Germinal center (tissue), 1 donor: ENCODE measurements at regions not wholly inside any gene's neighbourhood (a gene's known extent, or its start where the extent isn't known, plus 50 kb on each side); places are given as distances from the start of the nearest gene placed in this dataset.
"Not testable (repeated sequence)": the region's sequence is repeated elsewhere in the genome, so short reads cannot be mapped to it uniquely, and the experiment has no call there.

Source experiments
- DNase-seq: peaks from one replicate; pipeline ENCODE4 v3.0.0; 2012; ENCODE audit warnings: mixed read lengths, low spot score

- no peak for DNase-seq
These were observed 596.5 kb upstream of the KLF12 start for GRCh38 chr13:74730556-74731331.

GRCh38 chr13:74726206-74726605 lies 592.0 kb upstream of the KLF12 start:
- DNase-seq = no peak

- DNase-seq = not testable (repeated sequence)
These were observed 584.1 kb upstream of the KLF12 start for GRCh38 chr13:74718232-74718842.

- DNase-seq = no peak
These were observed 581.5 kb upstream of the KLF12 start for GRCh38 chr13:74715718-74716117.

GRCh38 chr13:74710006-74710405 lies 575.8 kb upstream of the KLF12 start:
- no peak for DNase-seq

GRCh38 chr13:74709226-74709625 lies 575.0 kb upstream of the KLF12 start:
- DNase-seq = no peak

- no peak for DNase-seq
These were observed 574.4 kb upstream of the KLF12 start for GRCh38 chr13:74708629-74709028.

- no peak for DNase-seq
These were observed 573.1 kb upstream of the KLF12 start for GRCh38 chr13:74707291-74707690.

- DNase-seq = no peak
These were observed 572.6 kb upstream of the KLF12 start for GRCh38 chr13:74706801-74707200.

- no peak for DNase-seq
These were observed 571.2 kb upstream of the KLF12 start for GRCh38 chr13:74705438-74705837.

- DNase-seq = no peak
These were observed 569.7 kb upstream of the KLF12 start for GRCh38 chr13:74703855-74704387.

GRCh38 chr13:74696148-74696922 lies 562.1 kb upstream of the KLF12 start:
- DNase-seq = no peak

GRCh38 chr13:74695021-74695800 lies 561.0 kb upstream of the KLF12 start:
- DNase-seq = no peak

GRCh38 chr13:74687442-74688182 lies 553.4 kb upstream of the KLF12 start:
- DNase-seq = no peak

GRCh38 chr13:74683411-74683810 lies 549.2 kb upstream of the KLF12 start:
- DNase-seq = no peak

- DNase-seq = no peak
These were observed 548.5 kb upstream of the KLF12 start for GRCh38 chr13:74682746-74683145.

GRCh38 chr13:74681891-74682290 lies 547.7 kb upstream of the KLF12 start:
- DNase-seq = no peak

GRCh38 chr13:74678308-74678965 lies 544.2 kb upstream of the KLF12 start:
- no peak for DNase-seq

- DNase-seq = no peak
These were observed 541.8 kb upstream of the KLF12 start for GRCh38 chr13:74675972-74676371.

GRCh38 chr13:74675182-74675581 lies 541.0 kb upstream of the KLF12 start:
- DNase-seq = no peak

- no peak for DNase-seq
These were observed 540.5 kb upstream of the KLF12 start for GRCh38 chr13:74674720-74675119.
